H1 (cell line): ENCODE measurements at regions not wholly inside any gene's neighbourhood (a gene's known extent, or its start where the extent isn't known, plus 50 kb on each side); places are given as distances from the start of the nearest gene placed in this dataset.

ENCODE experiments used
- KDM4A ChIP-seq: IDR thresholded peaks from one replicate; pipeline ENCODE4 v1.7.1; 2012; ENCODE audit warnings: low read depth, mild to moderate bottlenecking, moderate library complexity, low read length, inconsistent platforms; ENCODE audit not compliant: severe bottlenecking
- NRF1 ChIP-seq: IDR thresholded peaks from 2 replicates; pipeline ENCODE4 v1.6.1; 2011; ENCODE audit warnings: mild to moderate bottlenecking, low read depth, low read length, improper control_type of control experiment
- POU5F1 ChIP-seq: IDR thresholded peaks from 2 replicates; pipeline ENCODE4 v1.6.1; 2011; ENCODE audit warnings: low read depth, mild to moderate bottlenecking, low read length, moderate library complexity
- RAD21 ChIP-seq, 2 experiments: IDR thresholded peaks in 1 of 2; conservative IDR thresholded peaks in 1 of 2; 2 replicates each; pipeline ENCODE4 v1.6.1; 2011; ENCODE audit warnings: low read depth in 2 of 2, low read length in 2 of 2, improper control_type of control experiment in 1 of 2, inconsistent platforms in 1 of 2, mild to moderate bottlenecking in 1 of 2, moderate library complexity in 1 of 2
- RNF2 ChIP-seq: fragments of 200-900, 300-1000 bp; sonication (generic); IDR thresholded peaks from 2 replicates; pipeline ENCODE4 v1.7.1; 2016; ENCODE audit warnings: borderline replicate concordance, low read depth, mild to moderate bottlenecking, antibody characterized with exemption, low read length; ENCODE audit not compliant: poor library complexity, severe bottlenecking; ENCODE audit errors: missing control alignments
- TF ChIP-seq, protein P1 (sequence below): IDR thresholded peaks from 2 replicates; pipeline ENCODE4 v1.6.1; 2011; ENCODE audit warnings: low read length, improper control_type of control experiment

GRCh38 chr11:111186308-111186915 is 59.1 kb upstream of the POU2AF2 start (continued):
- TF ChIP-seq, protein P1, sequence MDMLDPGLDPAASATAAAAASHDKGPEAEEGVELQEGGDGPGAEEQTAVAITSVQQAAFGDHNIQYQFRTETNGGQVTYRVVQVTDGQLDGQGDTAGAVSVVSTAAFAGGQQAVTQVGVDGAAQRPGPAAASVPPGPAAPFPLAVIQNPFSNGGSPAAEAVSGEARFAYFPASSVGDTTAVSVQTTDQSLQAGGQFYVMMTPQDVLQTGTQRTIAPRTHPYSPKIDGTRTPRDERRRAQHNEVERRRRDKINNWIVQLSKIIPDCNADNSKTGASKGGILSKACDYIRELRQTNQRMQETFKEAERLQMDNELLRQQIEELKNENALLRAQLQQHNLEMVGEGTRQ: no peak
- TF ChIP-seq POU5F1: no peak
- TF ChIP-seq RAD21 (IDR thresholded peaks at IDR 0.05 in 1 of 2, conservative IDR thresholded peaks at IDR 0.05 in 1 of 2; ENCODE audit: low read depth in 2 of 2, low read length in 2 of 2): no peak
- no peak for TF ChIP-seq KDM4A
- no peak for TF ChIP-seq RNF2
- TF ChIP-seq NRF1: no peak
